WI38 (cell line): ENCODE measurements at regions not wholly inside any gene's neighbourhood (a gene's known extent, or its start where the extent isn't known, plus 50 kb on each side); places are given as distances from the start of the nearest gene placed in this dataset.
"Not testable (repeated sequence)": the region's sequence is repeated elsewhere in the genome, so short reads cannot be mapped to it uniquely, and the experiment has no call there.

ENCODE experiments used
- H3K4me3 ChIP-seq: 2 replicates; pipeline ENCODE4 v1.5.1; 2011; ENCODE audit warnings: low read depth, mild to moderate bottlenecking, control low read depth, low read length
- TF ChIP-seq, protein P1 (sequence below): IDR thresholded peaks from 2 replicates; pipeline ENCODE4 v1.5.1; 2012; ENCODE audit warnings: low read depth, mild to moderate bottlenecking, control low read depth, low read length

DNA sequence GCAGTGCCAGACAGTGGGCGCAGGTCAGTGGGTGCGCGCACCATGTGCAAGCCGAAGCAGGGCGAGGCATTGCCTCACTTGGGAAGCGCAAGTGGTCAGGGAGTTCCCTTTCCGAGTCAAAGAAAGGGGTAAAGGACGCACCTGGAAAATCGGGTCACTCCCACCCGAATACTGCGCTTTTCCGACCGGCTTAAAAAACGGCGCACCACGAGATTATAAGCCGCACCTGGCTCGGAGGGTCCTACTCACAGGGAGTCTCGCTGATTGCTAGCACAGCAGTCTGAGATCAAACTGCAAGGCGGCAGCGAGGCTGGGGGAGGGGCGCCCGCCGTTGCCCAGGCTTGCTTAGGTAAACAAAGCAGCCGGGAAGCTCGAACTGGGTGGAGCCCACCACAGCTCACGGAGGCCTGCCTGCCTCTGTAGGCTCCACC lies 77.9 kb downstream of the NR4A2 start:
- not testable (repeated sequence) for H3K4me3 ChIP-seq

DNA sequence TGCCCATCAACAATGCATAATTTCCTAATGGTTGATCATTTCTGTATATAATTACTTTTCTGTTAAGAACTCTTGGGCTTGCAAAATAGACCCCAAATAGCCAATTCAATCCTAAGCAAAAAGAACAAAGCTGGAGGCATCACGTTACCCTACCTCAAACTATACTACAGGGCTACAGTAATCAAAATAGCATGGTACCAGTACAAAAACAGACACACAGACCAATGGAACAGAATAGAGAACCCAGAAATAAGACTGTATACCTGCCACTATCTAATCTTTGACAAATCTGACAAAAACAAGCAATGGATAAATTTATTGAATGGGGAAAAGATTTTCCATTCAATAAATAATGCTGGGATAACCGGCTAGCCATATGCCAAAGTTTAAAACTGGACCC lies 78.8 kb downstream of the NR4A2 start:
- TF ChIP-seq, protein P1, sequence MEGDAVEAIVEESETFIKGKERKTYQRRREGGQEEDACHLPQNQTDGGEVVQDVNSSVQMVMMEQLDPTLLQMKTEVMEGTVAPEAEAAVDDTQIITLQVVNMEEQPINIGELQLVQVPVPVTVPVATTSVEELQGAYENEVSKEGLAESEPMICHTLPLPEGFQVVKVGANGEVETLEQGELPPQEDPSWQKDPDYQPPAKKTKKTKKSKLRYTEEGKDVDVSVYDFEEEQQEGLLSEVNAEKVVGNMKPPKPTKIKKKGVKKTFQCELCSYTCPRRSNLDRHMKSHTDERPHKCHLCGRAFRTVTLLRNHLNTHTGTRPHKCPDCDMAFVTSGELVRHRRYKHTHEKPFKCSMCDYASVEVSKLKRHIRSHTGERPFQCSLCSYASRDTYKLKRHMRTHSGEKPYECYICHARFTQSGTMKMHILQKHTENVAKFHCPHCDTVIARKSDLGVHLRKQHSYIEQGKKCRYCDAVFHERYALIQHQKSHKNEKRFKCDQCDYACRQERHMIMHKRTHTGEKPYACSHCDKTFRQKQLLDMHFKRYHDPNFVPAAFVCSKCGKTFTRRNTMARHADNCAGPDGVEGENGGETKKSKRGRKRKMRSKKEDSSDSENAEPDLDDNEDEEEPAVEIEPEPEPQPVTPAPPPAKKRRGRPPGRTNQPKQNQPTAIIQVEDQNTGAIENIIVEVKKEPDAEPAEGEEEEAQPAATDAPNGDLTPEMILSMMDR, result no peak
- no peak overlapping the region for H3K4me3 ChIP-seq

DNA sequence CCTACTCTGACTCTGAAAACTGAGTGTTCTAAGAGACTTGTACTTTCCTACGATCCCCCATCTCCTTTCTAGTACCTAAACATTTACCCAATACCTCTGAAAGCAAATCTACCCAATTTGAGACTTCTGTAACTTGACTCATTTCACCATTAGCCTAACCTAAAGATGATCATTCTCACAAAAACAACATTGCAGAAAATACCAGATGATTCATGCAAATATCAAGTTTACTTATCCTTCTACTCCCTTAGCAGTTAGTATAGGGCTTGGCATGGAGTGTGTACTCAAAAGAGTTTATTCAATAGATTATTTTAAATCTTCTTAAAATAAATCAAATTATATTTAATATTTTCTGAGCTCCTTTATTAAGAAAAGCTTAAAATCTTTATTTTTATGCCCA lies 89.6 kb downstream of the NR4A2 start:
- H3K4me3 ChIP-seq, result no peak overlapping the region
- TF ChIP-seq, protein P1, result no peak

DNA sequence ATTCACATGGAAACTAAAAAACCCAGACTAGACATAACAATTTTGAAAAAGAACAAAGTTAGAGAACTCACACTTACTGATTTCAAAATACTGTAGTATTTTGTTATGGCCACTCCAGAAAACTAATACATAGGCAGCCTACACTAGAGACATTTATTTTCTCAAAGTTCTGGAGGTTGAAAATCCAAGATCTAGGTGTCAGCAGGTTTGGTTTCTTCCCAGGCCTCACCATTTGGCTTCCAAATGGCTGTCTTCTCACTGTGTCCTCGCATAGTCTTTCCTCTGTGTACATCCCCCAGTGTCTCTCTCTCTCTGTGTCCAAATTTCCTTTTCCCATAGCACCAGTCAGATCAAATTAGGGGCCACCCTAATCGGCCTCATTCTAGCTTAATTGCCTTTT lies 95.0 kb downstream of the NR4A2 start:
- no peak overlapping the region for H3K4me3 ChIP-seq
- TF ChIP-seq, protein P1, result no peak

DNA sequence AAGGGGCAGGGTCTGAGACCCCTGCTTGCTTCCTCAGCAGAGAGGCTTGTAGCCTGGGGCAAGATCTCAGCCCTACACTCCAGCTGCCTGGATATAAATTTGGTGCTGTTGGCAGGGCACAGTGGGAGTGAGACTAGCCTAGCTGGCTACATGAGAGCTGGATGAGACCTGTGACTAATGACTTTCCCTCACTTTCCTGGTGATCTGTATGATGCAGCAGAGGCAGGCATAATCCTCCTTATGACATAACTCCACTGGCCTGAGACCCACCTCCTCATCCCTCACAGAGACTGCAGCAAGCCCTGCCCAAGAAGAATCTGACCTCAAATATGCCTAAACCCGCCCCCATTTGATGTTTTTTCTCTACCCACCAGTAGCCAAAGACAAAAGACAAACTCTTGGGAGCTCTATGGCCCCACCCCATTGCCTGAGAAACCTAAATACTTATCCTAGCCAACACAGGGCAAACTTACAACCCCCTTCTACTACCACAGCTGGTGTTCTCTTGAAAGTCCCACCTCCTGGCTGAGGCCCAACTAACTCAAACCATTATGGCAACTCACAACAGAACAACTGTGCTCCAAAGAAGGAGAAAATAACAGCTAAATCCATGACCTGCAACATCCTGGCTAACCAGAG lies 102.7 kb downstream of the NR4A2 start:
- TF ChIP-seq, protein P1, result no peak
- no peak overlapping the region for H3K4me3 ChIP-seq

DNA sequence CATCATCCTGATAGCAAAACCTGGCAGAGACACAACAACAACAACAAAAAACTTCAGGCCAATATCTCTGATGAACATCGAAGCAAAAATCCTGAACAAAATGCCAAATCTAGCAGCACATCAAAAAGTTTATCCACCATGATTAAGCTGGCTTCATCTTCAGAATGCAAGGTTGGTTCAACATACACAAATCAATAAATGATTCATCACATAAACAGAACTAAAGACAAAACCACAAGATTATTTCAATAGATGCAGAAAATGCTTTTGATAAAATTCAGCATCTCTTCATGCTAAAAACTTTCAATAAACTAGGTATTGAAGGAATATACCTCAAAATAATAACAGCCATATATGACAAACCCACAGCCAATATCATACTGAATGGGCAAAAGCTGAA lies 109.2 kb downstream of the NR4A2 start:
- not testable (repeated sequence) for H3K4me3 ChIP-seq

DNA sequence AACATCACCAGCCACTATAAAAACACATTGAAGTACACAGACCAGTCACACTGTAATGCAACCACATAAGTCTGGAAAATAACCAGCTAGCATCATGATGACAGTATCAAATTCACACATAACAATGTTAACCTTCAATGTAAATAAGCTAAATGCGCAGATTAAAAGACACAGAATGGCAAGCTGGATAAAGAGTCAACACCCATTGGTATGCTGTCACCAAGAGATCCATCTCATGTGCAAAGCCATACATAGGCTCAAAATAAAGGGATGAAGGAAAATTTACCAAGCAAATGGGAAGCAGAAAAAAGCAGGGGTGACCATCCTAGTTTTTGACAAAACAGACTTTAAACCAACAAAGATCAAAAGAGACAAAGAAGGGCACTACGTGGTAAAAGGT lies 110.8 kb downstream of the NR4A2 start:
- TF ChIP-seq, protein P1, result no peak

DNA sequence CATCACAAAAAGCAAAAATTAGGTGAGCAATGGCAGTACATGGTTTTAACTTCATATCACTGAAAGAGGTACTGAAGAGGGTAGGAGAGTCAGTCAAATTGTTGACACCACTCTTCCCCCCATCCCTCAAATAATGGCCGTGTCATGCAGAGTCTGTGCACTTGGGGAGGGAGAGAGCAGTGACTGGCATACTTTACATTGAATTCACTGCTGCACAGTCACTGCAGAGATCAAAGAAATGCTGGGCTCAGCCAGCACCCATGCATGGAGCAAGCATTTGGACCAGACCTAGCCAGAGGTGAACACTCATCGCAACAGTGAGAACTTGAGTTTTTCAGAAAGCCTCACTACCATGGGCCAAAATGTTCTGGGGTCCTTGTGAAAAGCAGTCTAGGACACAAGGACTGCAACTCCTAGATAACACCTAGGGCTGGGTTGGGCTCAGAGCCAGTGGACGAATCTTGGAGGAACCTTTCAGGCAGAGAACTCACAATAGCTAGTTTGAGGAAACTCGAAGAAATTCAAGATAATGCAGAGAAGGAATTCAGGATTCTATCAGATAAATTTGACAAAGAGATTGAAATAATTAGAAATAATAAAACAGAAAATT lies 112.9 kb downstream of the NR4A2 start:
- TF ChIP-seq, protein P1, result no peak

More for the DNA sequence above, 110.8 kb downstream of the NR4A2 start:
- H3K4me3 ChIP-seq, result no peak overlapping the region

More for the DNA sequence above, 112.9 kb downstream of the NR4A2 start:
- H3K4me3 ChIP-seq, result no peak overlapping the region
